Mammary epithelial cell (primary cell): ENCODE measurements at regions not wholly inside any gene's neighbourhood (a gene's known extent, or its start where the extent isn't known, plus 50 kb on each side); places are given as distances from the start of the nearest gene placed in this dataset.

Source experiments
- CTCF ChIP-seq, 2 donors: IDR thresholded peaks in 1 of 2; conservative IDR thresholded peaks in 1 of 2; 2 replicates each; pipeline ENCODE4 v1.5.1; 2011 to 2012; ENCODE audit warnings: inconsistent platforms in 2 of 2, low read length in 2 of 2, mild to moderate bottlenecking in 2 of 2, control low read depth in 1 of 2, low read depth in 1 of 2; ENCODE audit not compliant: insufficient read depth in 1 of 2; ENCODE audit errors: extremely low read depth in 1 of 2
- EZH2 ChIP-seq: IDR thresholded peaks from 2 replicates; pipeline ENCODE4 v1.6.1; 2012; ENCODE audit warnings: low read length, inconsistent platforms, borderline replicate concordance

DNA sequence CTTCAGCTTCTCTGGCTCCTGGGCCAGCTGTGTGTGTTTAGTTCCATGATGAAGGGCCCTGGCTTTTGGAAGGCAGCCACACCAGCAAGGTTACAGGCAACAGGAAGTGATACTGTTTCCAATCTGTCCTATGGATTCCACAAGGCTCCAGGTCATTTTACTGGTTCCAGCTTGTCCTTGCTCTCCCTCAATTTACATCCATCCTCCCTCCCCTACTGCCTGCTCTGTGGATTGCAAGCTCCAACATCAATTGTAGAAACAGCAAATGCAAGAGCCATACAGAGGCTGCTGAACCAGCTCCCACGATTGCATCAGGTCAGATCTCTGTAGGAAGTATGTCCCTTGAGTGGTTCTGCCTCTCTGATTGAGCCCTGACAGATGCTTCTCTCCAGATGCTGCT, 409.8 kb downstream of the NTRK2 start:
- no peak for TF ChIP-seq CTCF (conservative IDR thresholded peaks at IDR 0.05 in 1 of 2, IDR thresholded peaks at IDR 0.05 in 1 of 2; ENCODE audit: extremely low read depth in 1 of 2, insufficient read depth in 1 of 2, low read depth in 1 of 2, low read length in 2 of 2)
- no peak for TF ChIP-seq EZH2
